ENCODE measurements at regions not wholly inside any gene's neighbourhood (a gene's known extent, or its start where the extent isn't known, plus 50 kb on each side); places are given as distances from the start of the nearest gene placed in this dataset.

GRCh38 chr7:88689821-88690220, 69.7 kb upstream of the ZNF804B start:
- Histone ChIP-seq H3K27ac (no peak overlapping the region), H3K9me3 (no peaks in the 10 kb centered on the region), H3K4me1 (no peaks in the 10 kb centered on the region), H3K27me3 (no peaks in the 10 kb centered on the region), H3K4me3 (no peak overlapping the region), H3K36me3 (no peaks in the 10 kb centered on the region)
- no peak for TF ChIP-seq POLR2A (IDR thresholded peaks at IDR 0.05)
- no peak for TF ChIP-seq CTCF (IDR thresholded peaks at IDR 0.05)
- ATAC-seq (no peak), DNase-seq (no peak)
- WGBS, 4 donors, result 18 to 53% (median 34%) methylated on average over 1 of the region's 1 CpG
- intact Hi-C loops (cut with DNase I), result no loop called here

GRCh38 chr7:88688222-88688621, 71.3 kb upstream of the ZNF804B start:
- DNase-seq, result no peak
- H3K27me3 ChIP-seq, result no peaks in the 10 kb centered on the region
- TF ChIP-seq CTCF (IDR thresholded peaks at IDR 0.05), result no peak
- no peak for TF ChIP-seq POLR2A (IDR thresholded peaks at IDR 0.05)
- no peaks in the 10 kb centered on the region for H3K36me3 ChIP-seq
- ATAC-seq, result no peak
- H3K9me3 ChIP-seq, result no peaks in the 10 kb centered on the region
- 93 to 97% (median 93%) methylated on average over 1 of the region's 1 CpG for WGBS, 4 donors
- H3K27ac ChIP-seq, result no peak overlapping the region
- H3K4me3 ChIP-seq, result no peak overlapping the region
- H3K4me1 ChIP-seq, result no peaks in the 10 kb centered on the region
- intact Hi-C loops (cut with DNase I), result no loop called here

- Histone ChIP-seq H3K36me3 (no peaks in the 10 kb centered on the region), H3K4me3 (no peak overlapping the region), H3K27me3 (no peaks in the 10 kb centered on the region), H3K27ac (no peak overlapping the region), H3K9me3 (no peaks in the 10 kb centered on the region), H3K4me1 (no peaks in the 10 kb centered on the region)
- TF ChIP-seq POLR2A (IDR thresholded peaks at IDR 0.05) (no peak), CTCF (IDR thresholded peaks at IDR 0.05) (no peak)
- 93 to 95% (median 94%) methylated on average over 21 to 30 of the region's 30 CpGs for WGBS, 4 donors
- ATAC-seq, result no peak
- DNase-seq, result no peak
- intact Hi-C loops (cut with DNase I), result no loop called here
These were observed 72.9 kb upstream of the ZNF804B start for GRCh38 chr7:88686468-88687229.

DNA sequence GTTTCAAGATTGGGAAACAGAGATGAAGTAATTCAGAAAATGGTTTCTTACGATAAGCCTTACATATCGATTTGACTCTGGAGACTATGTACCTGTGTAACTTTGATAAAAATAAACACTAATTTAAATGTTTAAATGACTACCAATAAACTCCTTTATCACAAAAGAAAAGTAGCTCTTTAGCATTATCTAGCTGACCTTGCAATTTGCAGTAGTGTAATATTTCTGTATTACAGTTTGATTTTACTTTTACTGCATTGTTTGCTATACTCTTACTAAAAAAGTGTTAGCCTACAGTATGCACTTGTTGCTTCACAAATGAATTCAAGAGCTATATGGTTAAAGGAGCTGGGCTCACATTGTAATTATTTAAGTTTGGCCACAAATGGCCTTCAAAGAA, 77.8 kb upstream of the ZNF804B start:
- no peak overlapping the region for H3K4me3 ChIP-seq
- H3K9me3 ChIP-seq, result no peaks in the 10 kb centered on the region
- H3K4me1 ChIP-seq, result no peaks in the 10 kb centered on the region
- TF ChIP-seq CTCF (IDR thresholded peaks at IDR 0.05) (no peak), POLR2A (IDR thresholded peaks at IDR 0.05) (no peak)
- no peak for ATAC-seq
- no peaks in the 10 kb centered on the region for H3K27me3 ChIP-seq
- 90 to 98% (median 94%) methylated on average over 2 of the region's 2 CpGs for WGBS, 4 donors
- intact Hi-C loops (cut with DNase I), result no loop called here
- H3K27ac ChIP-seq, result no peak overlapping the region
- DNase-seq, result no peak
- H3K36me3 ChIP-seq, result no peaks in the 10 kb centered on the region
